RPMI8226 (cell line): ENCODE measurements at regions not wholly inside any gene's neighbourhood (a gene's known extent, or its start where the extent isn't known, plus 50 kb on each side); places are given as distances from the start of the nearest gene placed in this dataset.
"Not testable (repeated sequence)": the region's sequence is repeated elsewhere in the genome, so short reads cannot be mapped to it uniquely, and the experiment has no call there.

Experiments
- DNase-seq: peaks from one replicate; pipeline ENCODE4 v3.0.0-alpha.2; 2015

- no peak for DNase-seq
Observed at GRCh38 chr1:60949154-60949825, 133.1 kb upstream of the NFIA start.

- DNase-seq: no peak
Observed at GRCh38 chr1:60948486-60948885, 133.9 kb upstream of the NFIA start.

GRCh38 chr1:60947367-60947766 lies 135.0 kb upstream of the NFIA start:
- DNase-seq: no peak

- peak; percentile 51 for DNase-seq
Observed at GRCh38 chr1:60942896-60943638, 139.3 kb upstream of the NFIA start.

GRCh38 chr1:60942291-60942690 lies 140.1 kb upstream of the NFIA start:
- no peak for DNase-seq

GRCh38 chr1:60940685-60941084 lies 141.7 kb upstream of the NFIA start:
- DNase-seq: not testable (repeated sequence)

- no peak for DNase-seq
Observed at GRCh38 chr1:60937720-60938119, 144.6 kb upstream of the NFIA start.

- no peak for DNase-seq
Observed at GRCh38 chr1:60936591-60937342, 145.6 kb upstream of the NFIA start.

GRCh38 chr1:60936163-60936562 lies 146.2 kb upstream of the NFIA start:
- DNase-seq: no peak

- DNase-seq: no peak
Observed at GRCh38 chr1:60935599-60936110, 146.7 kb upstream of the NFIA start.

GRCh38 chr1:60930130-60930529 lies 152.2 kb upstream of the NFIA start:
- no peak for DNase-seq

- DNase-seq: no peak
Observed at GRCh38 chr1:60924964-60925798, 157.2 kb upstream of the NFIA start.

GRCh38 chr1:60924165-60924564 lies 158.2 kb upstream of the NFIA start:
- DNase-seq: no peak

- peak; percentile 16 for DNase-seq
Observed at GRCh38 chr1:60923389-60924087, 158.8 kb upstream of the NFIA start.

- DNase-seq: no peak
Observed at GRCh38 chr1:60922304-60922703, 160.1 kb upstream of the NFIA start.

- DNase-seq: no peak
Observed at GRCh38 chr1:60921175-60921574, 161.2 kb upstream of the NFIA start.

- no peak for DNase-seq
Observed at GRCh38 chr1:60920561-60920960, 161.8 kb upstream of the NFIA start.

- no peak for DNase-seq
Observed at GRCh38 chr1:60918867-60919266, 163.5 kb upstream of the NFIA start.

GRCh38 chr1:60916906-60917305 lies 165.5 kb upstream of the NFIA start:
- no peak for DNase-seq

GRCh38 chr1:60916199-60916598 lies 166.2 kb upstream of the NFIA start:
- DNase-seq: no peak

GRCh38 chr1:60915441-60915840 lies 166.9 kb upstream of the NFIA start:
- no peak for DNase-seq

GRCh38 chr1:60914982-60915381 lies 167.4 kb upstream of the NFIA start:
- no peak for DNase-seq
